ENCODE measurements at regions not wholly inside any gene's neighbourhood (a gene's known extent, or its start where the extent isn't known, plus 50 kb on each side); places are given as distances from the start of the nearest gene placed in this dataset.

DNA sequence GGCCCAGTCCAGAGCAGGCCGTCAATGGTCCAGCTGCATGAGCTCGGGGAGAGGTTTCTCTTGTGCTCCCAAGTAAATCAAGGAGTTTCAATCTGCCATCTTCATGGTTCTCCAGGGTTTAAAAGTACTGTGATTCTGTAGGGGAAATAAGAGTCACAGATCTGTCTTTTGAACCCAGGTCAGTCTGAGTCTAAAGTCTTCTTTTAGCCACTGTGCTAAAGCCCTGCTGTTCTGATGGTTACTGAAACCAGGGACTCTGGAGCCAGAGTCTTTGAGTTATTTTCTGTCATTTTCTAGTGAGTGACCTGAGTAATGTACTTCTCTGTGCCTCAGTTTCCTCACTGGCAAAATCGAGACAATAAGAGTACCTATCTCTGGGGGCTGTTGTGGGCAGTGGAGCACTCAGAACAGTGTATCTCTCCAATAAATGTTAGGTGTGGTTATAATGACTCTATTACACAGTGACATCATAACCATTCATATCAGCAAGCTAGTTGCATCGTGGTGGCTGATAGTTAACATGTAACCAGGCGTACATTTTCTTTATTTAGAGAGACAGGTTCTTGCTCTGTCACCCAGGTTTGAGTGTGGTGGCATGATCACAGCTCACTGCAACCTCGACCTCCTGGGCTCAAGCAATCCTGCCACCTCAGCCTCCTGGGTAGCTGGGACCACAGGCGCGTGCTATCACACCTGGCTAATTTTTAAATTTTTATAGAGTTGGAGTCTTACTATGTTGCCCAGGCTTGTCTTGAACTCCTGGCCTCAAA, 74.6 kb upstream of the KCNG1 start:
- TF ChIP-seq, protein P1, sequence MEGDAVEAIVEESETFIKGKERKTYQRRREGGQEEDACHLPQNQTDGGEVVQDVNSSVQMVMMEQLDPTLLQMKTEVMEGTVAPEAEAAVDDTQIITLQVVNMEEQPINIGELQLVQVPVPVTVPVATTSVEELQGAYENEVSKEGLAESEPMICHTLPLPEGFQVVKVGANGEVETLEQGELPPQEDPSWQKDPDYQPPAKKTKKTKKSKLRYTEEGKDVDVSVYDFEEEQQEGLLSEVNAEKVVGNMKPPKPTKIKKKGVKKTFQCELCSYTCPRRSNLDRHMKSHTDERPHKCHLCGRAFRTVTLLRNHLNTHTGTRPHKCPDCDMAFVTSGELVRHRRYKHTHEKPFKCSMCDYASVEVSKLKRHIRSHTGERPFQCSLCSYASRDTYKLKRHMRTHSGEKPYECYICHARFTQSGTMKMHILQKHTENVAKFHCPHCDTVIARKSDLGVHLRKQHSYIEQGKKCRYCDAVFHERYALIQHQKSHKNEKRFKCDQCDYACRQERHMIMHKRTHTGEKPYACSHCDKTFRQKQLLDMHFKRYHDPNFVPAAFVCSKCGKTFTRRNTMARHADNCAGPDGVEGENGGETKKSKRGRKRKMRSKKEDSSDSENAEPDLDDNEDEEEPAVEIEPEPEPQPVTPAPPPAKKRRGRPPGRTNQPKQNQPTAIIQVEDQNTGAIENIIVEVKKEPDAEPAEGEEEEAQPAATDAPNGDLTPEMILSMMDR (conservative IDR thresholded peaks at IDR 0.05): no peak

DNA sequence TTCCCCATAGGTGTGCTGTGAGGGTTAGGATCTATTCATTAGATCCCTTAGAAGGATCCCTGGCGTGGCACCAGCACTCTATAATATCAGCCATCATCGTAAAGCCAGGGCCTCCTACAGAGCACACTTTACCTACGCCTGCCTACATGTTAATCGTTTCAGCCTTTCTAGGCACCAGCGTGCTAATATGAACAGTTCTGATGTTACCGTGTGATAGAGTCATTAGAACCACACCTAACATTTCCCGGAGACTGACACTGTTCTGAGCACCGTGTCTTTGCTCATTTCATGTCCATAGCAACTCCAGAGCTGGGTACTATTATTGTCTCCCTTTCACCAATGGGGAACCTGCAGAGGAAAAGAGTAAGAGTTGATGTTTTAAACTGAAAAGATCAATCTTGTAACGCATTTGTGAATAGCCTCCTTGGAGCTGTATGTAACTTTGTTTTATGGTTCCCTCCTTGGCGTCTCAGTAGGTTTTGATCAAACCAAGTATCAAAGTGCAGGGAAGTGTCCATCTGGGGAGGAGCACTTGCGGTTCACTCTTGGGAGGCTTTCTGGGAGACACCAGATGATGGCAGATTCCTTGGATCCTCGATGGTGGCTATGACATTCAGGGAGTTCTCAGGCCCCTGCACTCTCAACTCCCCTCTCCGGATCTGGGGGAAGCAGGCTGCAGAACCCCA, 73.8 kb upstream of the KCNG1 start:
- TF ChIP-seq, protein P1 (conservative IDR thresholded peaks at IDR 0.05): no peak
- H3K27ac ChIP-seq: no peak overlapping the region

More for the DNA sequence above, 74.6 kb upstream of the KCNG1 start:
- no peak overlapping the region for H3K27ac ChIP-seq

DNA sequence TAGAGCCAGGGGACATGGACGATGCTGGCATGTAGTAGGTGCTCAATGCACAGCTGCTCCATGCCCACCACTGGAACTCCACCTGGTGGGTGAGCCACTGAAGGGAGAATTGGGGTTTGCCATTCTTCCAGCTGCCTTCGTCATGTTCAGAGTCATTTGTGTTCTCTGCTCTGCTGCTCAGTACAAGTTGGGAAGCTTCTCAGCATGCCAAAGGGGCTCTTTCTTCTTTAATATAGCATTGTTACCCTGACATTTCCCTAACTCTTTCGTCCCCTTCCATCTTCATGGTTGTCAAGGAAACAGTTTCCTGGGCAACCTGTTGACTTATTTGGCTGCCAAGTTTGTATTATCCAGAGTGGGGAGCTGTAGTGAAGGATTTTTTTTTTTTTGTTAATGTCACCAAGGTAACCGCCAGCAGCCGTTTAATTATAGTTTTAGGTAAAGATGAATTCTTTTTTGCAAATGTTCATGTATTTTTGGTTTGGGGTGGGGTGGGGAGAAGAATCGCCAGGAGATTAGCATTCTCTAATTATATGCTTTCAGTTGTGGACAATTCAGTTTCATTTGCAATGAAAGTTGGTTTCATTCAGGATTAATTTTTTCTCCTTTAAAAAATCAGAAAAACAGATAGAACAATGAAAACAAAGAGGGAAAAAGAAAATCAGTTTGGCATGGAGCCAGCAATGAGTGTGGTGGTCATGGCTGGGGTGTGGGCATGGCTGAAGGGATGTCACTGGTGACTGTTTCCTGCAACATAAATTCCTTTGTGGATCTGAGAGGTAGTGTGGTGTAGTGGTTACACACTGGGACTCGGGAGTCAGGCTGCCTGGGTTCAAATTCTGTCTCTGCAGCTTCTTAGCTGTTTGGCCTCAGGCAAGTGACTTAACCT, 73.0 kb upstream of the KCNG1 start:
- no peak overlapping the region for H3K27ac ChIP-seq
- TF ChIP-seq, protein P1 (conservative IDR thresholded peaks at IDR 0.05): no peak

DNA sequence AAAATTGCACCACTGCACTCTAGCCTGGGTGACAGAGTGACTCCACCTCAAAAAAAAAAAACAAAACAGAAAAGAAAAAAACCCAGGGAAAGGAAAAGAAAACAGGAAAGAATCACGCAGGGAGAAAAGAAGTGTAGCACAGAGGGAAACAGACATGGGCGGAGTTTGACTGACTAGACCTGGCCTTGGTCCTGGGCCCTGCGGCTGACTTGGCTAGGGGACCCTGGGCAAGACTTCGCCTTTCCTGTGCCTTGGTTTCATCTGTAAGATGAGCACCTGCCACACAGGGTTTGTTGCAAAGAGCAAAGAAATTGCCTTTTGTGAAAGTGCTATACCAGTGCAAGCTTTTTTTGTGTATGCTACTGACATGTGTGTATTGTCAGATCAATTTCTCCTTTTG, 71.3 kb upstream of the KCNG1 start:
- H3K27ac ChIP-seq: no peak overlapping the region

DNA sequence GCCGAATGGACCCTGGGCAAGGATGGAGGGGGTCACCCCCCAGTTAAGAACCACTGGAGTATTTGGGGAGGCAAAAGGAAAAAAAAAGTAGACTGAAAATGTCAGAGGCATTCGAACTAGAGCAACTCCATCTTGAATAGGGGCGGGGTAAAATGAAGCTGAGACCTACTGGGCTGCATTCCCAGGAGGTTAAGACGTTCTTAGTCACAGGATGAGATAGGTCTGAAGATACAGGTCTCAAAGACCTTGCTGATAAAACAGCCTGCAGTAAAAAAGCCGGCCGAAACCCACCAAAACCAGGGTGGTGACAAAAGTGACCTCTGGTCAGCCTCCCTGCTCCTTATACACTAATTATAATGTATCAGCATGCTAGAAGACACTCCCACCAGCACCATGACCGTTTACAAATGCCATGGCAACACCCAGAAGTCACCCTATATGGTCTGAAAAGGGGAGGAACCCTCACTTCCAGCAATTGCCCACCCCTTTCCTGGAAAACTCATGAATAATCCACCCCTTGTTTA, 70.4 kb upstream of the KCNG1 start:
- H3K27ac ChIP-seq: no peak overlapping the region
- TF ChIP-seq, protein P1 (conservative IDR thresholded peaks at IDR 0.05): no peak

More for the DNA sequence above, 71.3 kb upstream of the KCNG1 start:
- TF ChIP-seq, protein P1 (conservative IDR thresholded peaks at IDR 0.05): no peak

DNA sequence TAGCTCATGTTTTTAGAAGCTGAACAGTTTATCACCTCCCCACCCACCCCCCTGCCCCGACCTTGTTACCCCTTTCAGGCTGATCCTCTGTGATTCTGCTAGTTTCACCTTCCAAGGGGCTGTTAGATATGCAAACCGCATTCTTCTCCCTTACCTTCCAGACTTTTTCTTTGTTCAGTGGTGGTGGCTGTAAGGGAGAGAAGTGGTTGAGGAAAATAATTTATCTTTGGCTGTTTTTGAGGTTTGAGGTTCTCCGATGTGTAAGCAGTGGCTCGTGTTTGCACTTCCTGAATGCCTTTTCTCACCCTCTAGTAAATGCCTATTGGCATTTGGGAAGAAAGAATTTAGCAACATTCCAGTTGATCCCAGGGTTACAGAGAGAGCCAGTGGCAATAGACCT, 69.4 kb upstream of the KCNG1 start:
- H3K27ac ChIP-seq: no peak overlapping the region
- TF ChIP-seq, protein P1 (conservative IDR thresholded peaks at IDR 0.05): no peak

Data from VCaP (cell line).